Trophoblast cell (in vitro differentiated cells and primary cell): ENCODE measurements at regions not wholly inside any gene's neighbourhood (a gene's known extent, or its start where the extent isn't known, plus 50 kb on each side); places are given as distances from the start of the nearest gene placed in this dataset.
A peak's percentile ranks its signal among the peaks of the same experiment; 100 is the strongest.

Source experiments
- DNase-seq, 2 donors: peaks; one replicate each; pipeline ENCODE4 v3.0.0-alpha.2; 2016
- H2AFZ ChIP-seq: 2 replicates; pipeline ENCODE4 v1.6.1; 2013; ENCODE audit warnings: low read length, moderate library complexity, mild to moderate bottlenecking; ENCODE audit not compliant: insufficient read depth, poor library complexity
- H2AK5ac ChIP-seq: 2 replicates; pipeline ENCODE4 v1.6.1; 2013; ENCODE audit warnings: mild to moderate bottlenecking, low read length
- H2BK120ac ChIP-seq: 2 replicates; pipeline ENCODE4 v1.6.1; 2013; ENCODE audit warnings: low read length, mild to moderate bottlenecking, moderate library complexity; ENCODE audit not compliant: insufficient read depth, poor library complexity
- H2BK12ac ChIP-seq: 2 replicates; pipeline ENCODE4 v1.6.1; 2013; ENCODE audit warnings: mild to moderate bottlenecking, low read length, moderate library complexity
- H2BK5ac ChIP-seq: 2 replicates; pipeline ENCODE4 v1.6.1; 2013; ENCODE audit warnings: low read length, low read depth, moderate library complexity, mild to moderate bottlenecking; ENCODE audit not compliant: poor library complexity
- H3K14ac ChIP-seq: 2 replicates; pipeline ENCODE4 v1.6.1; 2013; ENCODE audit warnings: mild to moderate bottlenecking, low read length
- H3K18ac ChIP-seq: 2 replicates; pipeline ENCODE4 v1.6.1; 2013; ENCODE audit warnings: mild to moderate bottlenecking, low read length
- H3K23ac ChIP-seq: 2 replicates; pipeline ENCODE4 v1.6.1; 2013; ENCODE audit warnings: low read length
- H3K27ac ChIP-seq: 2 replicates; pipeline ENCODE4 v1.5.1; 2013; ENCODE audit warnings: low read depth, mild to moderate bottlenecking, inconsistent platforms, low read length, moderate library complexity
- H3K27me3 ChIP-seq: 2 replicates; pipeline ENCODE4 v1.6.1; 2013; ENCODE audit warnings: inconsistent platforms, mild to moderate bottlenecking, low read length, moderate library complexity; ENCODE audit not compliant: insufficient read depth
- H3K36me3 ChIP-seq, 2 experiments: 1 replicate in 1 of 2; 2 replicates in 1 of 2; pipeline ENCODE4 v1.6.1; 2013; ENCODE audit warnings: low read length in 2 of 2, mild to moderate bottlenecking in 2 of 2, moderate library complexity in 1 of 2; ENCODE audit not compliant: insufficient read depth in 2 of 2, control insufficient read depth in 1 of 2
- H3K4ac ChIP-seq: 2 replicates; pipeline ENCODE4 v1.6.1; 2013; ENCODE audit warnings: low read depth, mild to moderate bottlenecking, low read length, moderate library complexity
- H3K4me1 ChIP-seq, 2 experiments: 1 replicate in 1 of 2; 2 replicates in 1 of 2; pipeline ENCODE4 v1.6.1; 2013; ENCODE audit warnings: low read length in 2 of 2, mild to moderate bottlenecking in 2 of 2, moderate library complexity in 1 of 2; ENCODE audit not compliant: insufficient read depth in 2 of 2, control insufficient read depth in 1 of 2
- H3K4me2 ChIP-seq: 2 replicates; pipeline ENCODE4 v1.6.1; 2013; ENCODE audit warnings: inconsistent platforms, mild to moderate bottlenecking, low read length, moderate library complexity
- H3K4me3 ChIP-seq: 2 replicates; pipeline ENCODE4 v1.5.1; 2013; ENCODE audit warnings: mild to moderate bottlenecking, low read depth, low read length, inconsistent platforms
- H3K79me1 ChIP-seq: one replicate; pipeline ENCODE4 v1.6.1; 2013; ENCODE audit warnings: low read length
- H3K79me2 ChIP-seq: 2 replicates; pipeline ENCODE4 v1.6.1; 2013; ENCODE audit warnings: low read length, mild to moderate bottlenecking; ENCODE audit not compliant: control insufficient read depth, insufficient read depth, poor library complexity
- H3K9ac ChIP-seq: 2 replicates; pipeline ENCODE4 v1.6.1; 2013; ENCODE audit warnings: mild to moderate bottlenecking, low read length
- H3K9me3 ChIP-seq: 2 replicates; pipeline ENCODE4 v1.6.1; 2013; ENCODE audit warnings: low read depth, mild to moderate bottlenecking, control low read depth, inconsistent platforms, low read length; ENCODE audit not compliant: insufficient read depth
- H4K12ac ChIP-seq: 2 replicates; pipeline ENCODE4 v1.6.1; 2013; ENCODE audit warnings: low read depth, mild to moderate bottlenecking, low read length, moderate library complexity
- H4K8ac ChIP-seq: 2 replicates; pipeline ENCODE4 v1.6.1; 2013; ENCODE audit warnings: low read depth, mild to moderate bottlenecking, low read length, moderate library complexity
- H4K91ac ChIP-seq: one replicate; pipeline ENCODE4 v1.6.1; 2013; ENCODE audit warnings: low read depth, mild to moderate bottlenecking, low read length, moderate library complexity
- WGBS: extraction: QIAGEN DNeasy Blood & Tissue Kit; methylation state at CpG from one replicate; pipeline ENCODE4 v1.1.7; 2013; ENCODE audit warnings: missing lambda C conversion rate; ENCODE audit not compliant: insufficient read length, insufficient coverage; ENCODE audit errors: extremely low coverage; 5-methylcytosine and 5-hydroxymethylcytosine counted together

DNA sequence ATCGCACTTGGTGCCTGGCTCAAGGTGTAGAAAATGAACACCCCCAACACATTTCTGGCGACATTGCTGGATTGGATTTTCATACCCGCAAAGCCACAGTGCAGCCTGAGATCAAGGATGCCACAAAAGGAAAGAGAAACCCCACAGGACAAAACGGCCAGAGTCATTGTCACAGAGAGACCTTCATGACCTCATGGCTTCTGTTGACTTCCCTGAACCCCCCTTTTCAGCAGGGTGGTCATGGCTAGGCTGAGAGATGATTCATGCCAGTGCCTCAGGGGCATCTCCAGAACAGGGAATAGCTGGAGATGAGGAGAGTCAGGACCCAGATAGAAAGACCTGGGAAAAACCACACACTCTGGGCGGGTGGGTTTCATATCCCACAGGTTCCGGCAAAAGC is 122.0 kb downstream of the C16orf95 start:
- no peak overlapping the region for H3K23ac ChIP-seq
- H3K18ac ChIP-seq: no peak overlapping the region
- H3K4me1 ChIP-seq: peaks cover 3% of the 10 kb centered on the region in 2 experiments
- no peak overlapping the region for H2BK120ac ChIP-seq
- H3K9ac ChIP-seq: no peak overlapping the region
- DNase-seq: no peak
- H2AK5ac ChIP-seq: no peak overlapping the region
- no CpG with 5 or more reads among the region's 6 CpGs for WGBS
- no peak overlapping the region for H2AFZ ChIP-seq
- H2BK12ac ChIP-seq: no peak overlapping the region
- H3K27me3 ChIP-seq: no peaks in the 10 kb centered on the region
- peaks cover 5% of the 10 kb centered on the region for H3K9me3 ChIP-seq
- H4K91ac ChIP-seq: no peak overlapping the region
- H3K79me2 ChIP-seq: no peaks in the 10 kb centered on the region
- H4K8ac ChIP-seq: no peak overlapping the region
- no peak overlapping the region for H3K4me2 ChIP-seq
- no peak overlapping the region for H3K14ac ChIP-seq
- no peaks in the 10 kb centered on the region for H3K36me3 ChIP-seq
- H3K79me1 ChIP-seq: no peaks in the 10 kb centered on the region
- no peak overlapping the region for H4K12ac ChIP-seq
- H3K4me3 ChIP-seq: no peak overlapping the region
- H3K27ac ChIP-seq: no peak overlapping the region
- H3K4ac ChIP-seq: no peak overlapping the region
- H2BK5ac ChIP-seq: no peak overlapping the region

DNA sequence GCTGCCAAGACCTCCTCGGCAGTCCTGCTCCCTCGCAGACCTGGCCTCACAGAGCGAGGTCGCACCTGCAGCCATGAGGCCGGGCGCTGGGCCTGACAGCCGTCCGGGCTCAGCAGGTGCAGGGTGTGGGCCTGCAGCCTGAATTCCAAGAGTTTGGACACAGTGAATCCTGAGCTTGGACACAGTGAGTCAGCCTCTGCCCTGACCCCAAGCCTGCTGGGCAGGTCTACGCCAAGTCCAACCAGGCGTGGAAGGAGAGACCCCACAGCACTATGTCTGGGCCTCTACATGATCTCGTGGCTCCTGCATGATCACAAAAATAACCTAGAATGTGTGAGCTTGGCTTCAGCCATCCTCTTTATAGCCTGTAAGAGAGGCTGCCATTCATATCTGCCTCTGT is 121.0 kb downstream of the C16orf95 start:
- Histone ChIP-seq H2AFZ (no peak overlapping the region), H3K4me1 (peaks cover 3% of the 10 kb centered on the region in 2 experiments), H2BK5ac (no peak overlapping the region), H2BK120ac (no peak overlapping the region), H2AK5ac (no peak overlapping the region), H3K9me3 (peaks cover 5% of the 10 kb centered on the region), H3K27ac (no peak overlapping the region), H4K12ac (no peak overlapping the region), H3K9ac (no peak overlapping the region), H3K4me3 (no peak overlapping the region), H3K23ac (no peak overlapping the region), H3K36me3 (no peaks in the 10 kb centered on the region), H2BK12ac (no peak overlapping the region), H3K4ac (no peak overlapping the region), H3K4me2 (no peak overlapping the region), H3K79me1 (no peaks in the 10 kb centered on the region), H3K14ac (no peak overlapping the region), H3K18ac (no peak overlapping the region), H4K8ac (no peak overlapping the region), H4K91ac (no peak overlapping the region), H3K79me2 (no peaks in the 10 kb centered on the region), H3K27me3 (no peaks in the 10 kb centered on the region)
- no CpG with 5 or more reads among the region's 11 CpGs for WGBS
- peak; percentile 72 to 78 for DNase-seq

DNA sequence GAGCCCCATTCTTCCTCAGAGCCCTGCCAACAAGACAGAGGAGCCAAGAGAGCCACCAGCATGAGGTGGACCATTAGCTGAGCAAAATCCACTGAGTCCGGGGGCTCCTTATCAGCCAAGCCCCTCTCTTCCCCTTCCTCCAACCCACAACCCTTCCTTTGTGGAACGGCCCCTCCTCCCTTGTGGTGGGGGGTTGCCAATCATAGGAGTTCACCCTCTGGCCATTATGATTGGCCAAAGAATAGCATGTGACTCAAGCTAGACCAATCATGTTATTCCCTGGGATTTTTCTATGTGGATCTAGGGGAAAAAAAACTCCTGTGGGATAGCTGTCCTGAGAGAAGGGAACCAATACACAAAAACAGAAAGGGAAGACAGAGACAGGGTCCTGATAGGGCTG is 120.5 kb downstream of the C16orf95 start:
- Histone ChIP-seq H2BK5ac (no peak overlapping the region), H3K9me3 (peaks cover 5% of the 10 kb centered on the region), H3K18ac (no peak overlapping the region), H3K79me1 (peaks cover 1% of the 10 kb centered on the region), H3K4me3 (no peak overlapping the region), H4K12ac (no peak overlapping the region), H3K36me3 (no peaks in the 10 kb centered on the region), H3K14ac (no peak overlapping the region), H3K4ac (no peak overlapping the region), H4K8ac (no peak overlapping the region), H4K91ac (no peak overlapping the region), H2AFZ (no peak overlapping the region), H3K23ac (no peak overlapping the region), H3K4me1 (peaks cover 3% of the 10 kb centered on the region in 2 experiments), H2BK120ac (no peak overlapping the region), H3K9ac (no peak overlapping the region), H2BK12ac (no peak overlapping the region), H2AK5ac (no peak overlapping the region), H3K27me3 (no peaks in the 10 kb centered on the region), H3K27ac (no peak overlapping the region), H3K79me2 (no peaks in the 10 kb centered on the region), H3K4me2 (no peak overlapping the region)
- DNase-seq: no peak
- no CpG with 5 or more reads among the region's 2 CpGs for WGBS

DNA sequence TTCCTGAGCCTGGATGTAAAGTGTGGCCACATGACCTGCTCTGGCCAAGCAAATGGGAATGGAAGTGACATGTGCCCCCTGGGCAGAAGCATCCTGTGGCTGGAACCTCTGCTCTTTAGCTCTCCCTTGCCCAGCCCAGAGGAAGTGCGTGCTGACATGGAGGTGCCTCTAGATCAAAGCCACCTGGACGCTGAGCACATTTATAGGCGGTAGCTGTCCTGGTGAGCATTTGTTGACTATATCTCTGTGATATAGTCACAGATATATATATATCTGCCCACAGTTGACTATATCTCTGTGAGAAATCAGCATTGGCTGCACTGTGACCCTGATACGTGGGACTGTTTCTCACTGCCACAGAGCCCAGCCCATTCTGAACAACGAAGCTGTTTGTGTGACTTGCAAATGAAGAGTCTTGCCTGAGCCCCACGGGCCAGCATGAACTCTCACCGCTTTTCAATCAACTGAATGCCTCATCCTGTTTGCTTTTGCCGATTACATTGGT is 118.8 kb downstream of the C16orf95 start:
- H4K12ac ChIP-seq: no peak overlapping the region

More for the DNA sequence above, 118.8 kb downstream of the C16orf95 start:
- no peaks in the 10 kb centered on the region for H3K79me2 ChIP-seq
- H3K4me3 ChIP-seq: no peak overlapping the region
- no peak overlapping the region for H2AFZ ChIP-seq
- peak in 1 of 2 donors; percentile 10 for DNase-seq
- no peak overlapping the region for H3K27ac ChIP-seq
- no peak overlapping the region for H3K23ac ChIP-seq
- H2AK5ac ChIP-seq: no peak overlapping the region
- no peak overlapping the region for H2BK120ac ChIP-seq
- H3K9ac ChIP-seq: no peak overlapping the region
- no peak overlapping the region for H3K14ac ChIP-seq
- no peaks in the 10 kb centered on the region for H3K27me3 ChIP-seq
- H2BK12ac ChIP-seq: no peak overlapping the region
- no CpG with 5 or more reads among the region's 8 CpGs for WGBS
- no peak overlapping the region for H4K91ac ChIP-seq
- peaks cover 5% of the 10 kb centered on the region for H3K9me3 ChIP-seq
- H3K18ac ChIP-seq: no peak overlapping the region
- H3K36me3 ChIP-seq: no peaks in the 10 kb centered on the region
- H4K8ac ChIP-seq: no peak overlapping the region
- no peak overlapping the region for H3K4me2 ChIP-seq
- H3K4ac ChIP-seq: no peak overlapping the region
- H2BK5ac ChIP-seq: no peak overlapping the region
- peaks cover 3% of the 10 kb centered on the region for H3K79me1 ChIP-seq
- H3K4me1 ChIP-seq: peaks cover 3 to 5% of the 10 kb centered on the region in 2 experiments
